Stomach (tissue), 4 donors: ENCODE measurements at regions not wholly inside any gene's neighbourhood (a gene's known extent, or its start where the extent isn't known, plus 50 kb on each side); places are given as distances from the start of the nearest gene placed in this dataset.

Experiments used
- CTCF ChIP-seq, 7 experiments: fragments of 450-650 bp in 4 of 7; fragments of 200-600 bp in 3 of 7; sonication (generic) in 3 of 7; IDR thresholded peaks; one replicate each; pipeline ENCODE4 v1.5.1; 2016 to 2019; ENCODE audit warnings: antibody characterized with exemption in 7 of 7, control low read depth in 2 of 7, mild to moderate bottlenecking in 1 of 7
- POLR2A ChIP-seq, 4 donors: fragments of 450-650 bp; IDR thresholded peaks; one replicate each; pipeline ENCODE4 v1.6.1; 2016; ENCODE audit warnings: antibody characterized with exemption in 4 of 4, control low read depth in 2 of 4, mild to moderate bottlenecking in 1 of 4, moderate library complexity in 1 of 4

- TF ChIP-seq CTCF (IDR thresholded peaks at IDR 0.05), result no peak
- no peak for TF ChIP-seq POLR2A (IDR thresholded peaks at IDR 0.05)
These were observed 723.3 kb upstream of the GRAMD2B start for GRCh38 chr5:125699860-125700259.
